CD8-positive, alpha-beta memory T cell (primary cell): ENCODE measurements at regions not wholly inside any gene's neighbourhood (a gene's known extent, or its start where the extent isn't known, plus 50 kb on each side); places are given as distances from the start of the nearest gene placed in this dataset.
"Not testable (repeated sequence)": the region's sequence is repeated elsewhere in the genome, so short reads cannot be mapped to it uniquely, and the experiment has no call there.

ENCODE experiments used
- CTCF ChIA-PET: fragments of 350-600 bp; sonication (Branson Sonifier 250); formaldehyde crosslinking; loops from one replicate; lab custom pipeline; 2021; ENCODE audit warnings: antibody characterized with exemption; lab: Charles Lee
- POLR2A ChIA-PET: fragments of 350-600 bp; sonication (Branson Sonifier 250); formaldehyde crosslinking; loops from one replicate; lab custom pipeline; 2021; ENCODE audit warnings: antibody characterized with exemption; lab: Charles Lee
- DNase-seq, 5 donors: peaks; one replicate each; pipeline versions ENCODE4 v3.0.0 to v3.0.0-alpha.2; 2020 to 2022; ENCODE audit warnings: mixed read lengths in 1 of 5
- H3K27ac ChIP-seq: one replicate; pipeline ENCODE4 v1.7.0; 2013; ENCODE audit warnings: low read depth, mild to moderate bottlenecking, low read length, moderate library complexity
- H3K27me3 ChIP-seq: 2 replicates; pipeline ENCODE4 v1.7.0; 2013; ENCODE audit warnings: low read length, mild to moderate bottlenecking; ENCODE audit not compliant: insufficient read depth, poor library complexity, severe bottlenecking
- H3K36me3 ChIP-seq: 2 replicates; pipeline ENCODE4 v1.7.0; 2013; ENCODE audit warnings: mild to moderate bottlenecking, low read length, moderate library complexity; ENCODE audit not compliant: insufficient read depth
- H3K4me1 ChIP-seq: 2 replicates; pipeline ENCODE4 v1.7.0; 2013; ENCODE audit warnings: mild to moderate bottlenecking, low read length, moderate library complexity; ENCODE audit not compliant: insufficient read depth
- H3K4me3 ChIP-seq: 2 replicates; pipeline ENCODE4 v1.7.0; 2013; ENCODE audit warnings: mild to moderate bottlenecking, low read length
- H3K9me3 ChIP-seq: 2 replicates; pipeline ENCODE4 v1.7.0; 2013; ENCODE audit warnings: mild to moderate bottlenecking, low read length
- H3K27ac Mint-ChIP-seq, 8 donors: one replicate each; pipeline ENCODE4 v1.8.0; 2020 to 2021; ENCODE audit warnings: mixed read lengths in 8 of 8, mild to moderate bottlenecking in 6 of 8, inconsistent platforms in 3 of 8, moderate library complexity in 3 of 8
- H3K27me3 Mint-ChIP-seq, 2 donors: one replicate each; pipeline ENCODE4 v1.8.0; 2020 to 2021; ENCODE audit warnings: mixed read lengths in 2 of 2, mild to moderate bottlenecking in 1 of 2, moderate library complexity in 1 of 2
- H3K36me3 Mint-ChIP-seq, 3 donors: one replicate each; pipeline ENCODE4 v1.8.0; 2020 to 2021; ENCODE audit warnings: mixed read lengths in 3 of 3, inconsistent platforms in 1 of 3, mild to moderate bottlenecking in 1 of 3
- H3K4me1 Mint-ChIP-seq, 3 donors: one replicate each; pipeline ENCODE4 v1.8.0; 2020 to 2021; ENCODE audit warnings: mixed read lengths in 3 of 3, inconsistent platforms in 1 of 3, mild to moderate bottlenecking in 1 of 3
- H3K4me3 Mint-ChIP-seq, 7 donors: one replicate each; pipeline ENCODE4 v1.8.0; 2020 to 2021; ENCODE audit warnings: mixed read lengths in 7 of 7, mild to moderate bottlenecking in 6 of 7, moderate library complexity in 4 of 7, inconsistent platforms in 2 of 7
- H3K9me3 Mint-ChIP-seq, 5 donors: one replicate each; pipeline ENCODE4 v1.8.0; 2020 to 2022; ENCODE audit warnings: mixed read lengths in 5 of 5, mild to moderate bottlenecking in 3 of 5, moderate library complexity in 2 of 5, inconsistent platforms in 1 of 5

DNA sequence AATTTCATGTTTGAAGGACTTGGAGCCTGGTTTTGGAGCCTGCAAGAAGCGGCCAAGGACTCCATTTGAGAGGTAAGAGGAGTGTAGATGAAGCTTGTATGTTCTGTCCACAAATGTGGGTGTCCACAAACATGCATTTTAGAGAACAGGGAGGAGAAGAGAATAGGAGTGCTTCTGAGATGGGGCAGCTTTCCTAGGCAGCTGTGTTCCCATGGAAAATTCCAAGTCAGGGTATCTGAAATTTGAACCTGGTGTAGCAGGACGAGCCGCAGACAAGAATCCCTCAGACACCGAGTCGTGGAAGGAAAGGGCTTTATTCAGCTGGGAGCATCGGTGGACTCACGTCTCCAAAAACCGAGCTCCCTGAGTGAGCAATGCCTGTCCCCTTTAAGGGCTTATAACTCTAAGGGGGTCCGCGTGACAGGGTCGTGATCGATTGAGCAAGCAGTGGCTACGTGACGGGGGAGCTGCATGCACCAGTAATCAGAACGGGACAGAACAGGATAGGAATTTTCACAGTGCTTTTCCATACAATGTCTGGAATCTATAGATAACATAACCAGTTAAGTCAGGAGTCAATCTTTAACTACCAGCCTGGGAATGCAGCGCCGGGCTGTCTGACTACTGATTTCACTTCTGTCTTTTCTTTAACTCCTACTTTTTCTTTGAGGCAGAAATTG, 71.4 kb upstream of the WDR72 start:
- Histone ChIP-seq H3K27ac (no peak overlapping the region), H3K27me3 (no peaks in the 10 kb centered on the region), H3K36me3 (no peaks in the 10 kb centered on the region), H3K9me3 (no peaks in the 10 kb centered on the region), H3K4me3 (no peak overlapping the region), H3K4me1 (no peaks in the 10 kb centered on the region)
- Mint-ChIP-seq H3K4me1 (no peaks in the 10 kb centered on the region), H3K27me3 (no peaks in the 10 kb centered on the region), H3K36me3 (no peaks in the 10 kb centered on the region), H3K27ac (no peak overlapping the region), H3K4me3 (no peak overlapping the region), H3K9me3 (peaks cover 0 to 5% (median 0%) of the 10 kb centered on the region in 5 donors)
- ChIA-PET POLR2A (no interaction called here), CTCF (no interaction called here)
- no peak for DNase-seq

GRCh38 chr15:53829923-53830459, 70.5 kb upstream of the WDR72 start:
- POLR2A ChIA-PET, result no interaction called here
- no peaks in the 10 kb centered on the region for H3K27me3 Mint-ChIP-seq

DNA sequence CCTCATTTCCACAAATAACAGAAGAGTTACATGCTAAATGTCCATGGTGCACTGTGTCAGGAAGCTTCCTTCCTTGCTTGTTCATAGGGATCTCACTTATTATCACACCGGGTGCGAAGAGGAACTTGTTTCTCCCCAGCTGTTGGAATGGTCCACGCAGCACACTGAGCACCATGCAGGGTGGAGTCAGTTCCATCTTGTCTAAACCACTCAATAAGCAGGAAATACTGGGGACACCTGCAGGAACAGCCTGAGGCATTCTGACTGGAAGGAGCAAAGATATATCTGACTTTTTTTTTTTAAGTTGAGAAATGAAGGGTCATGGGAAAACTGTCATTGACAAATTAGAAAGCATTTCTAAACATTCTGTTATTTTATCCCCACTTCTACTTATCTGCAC, 70.0 kb upstream of the WDR72 start:
- no peaks in the 10 kb centered on the region for H3K36me3 Mint-ChIP-seq
- DNase-seq, result no peak
- H3K36me3 ChIP-seq, result no peaks in the 10 kb centered on the region
- no peak overlapping the region for H3K27ac ChIP-seq
- CTCF ChIA-PET, result no interaction called here
- no peaks in the 10 kb centered on the region for H3K27me3 Mint-ChIP-seq
- peaks cover 0 to 5% (median 0%) of the 10 kb centered on the region in 5 donors for H3K9me3 Mint-ChIP-seq
- no peak overlapping the region for H3K4me3 ChIP-seq
- no peaks in the 10 kb centered on the region for H3K27me3 ChIP-seq
- no peak overlapping the region for H3K27ac Mint-ChIP-seq
- no peaks in the 10 kb centered on the region for H3K4me1 ChIP-seq
- no peaks in the 10 kb centered on the region for H3K4me1 Mint-ChIP-seq
- H3K9me3 ChIP-seq, result no peaks in the 10 kb centered on the region
- POLR2A ChIA-PET, result no interaction called here
- H3K4me3 Mint-ChIP-seq, result no peak overlapping the region

More at GRCh38 chr15:53829923-53830459, 70.5 kb upstream of the WDR72 start:
- no peak overlapping the region for H3K4me3 Mint-ChIP-seq
- Histone ChIP-seq H3K9me3 (no peaks in the 10 kb centered on the region), H3K4me1 (no peaks in the 10 kb centered on the region), H3K36me3 (no peaks in the 10 kb centered on the region), H3K27me3 (no peaks in the 10 kb centered on the region), H3K27ac (no peak overlapping the region), H3K4me3 (no peak overlapping the region)
- peaks cover 0 to 5% (median 0%) of the 10 kb centered on the region in 5 donors for H3K9me3 Mint-ChIP-seq
- CTCF ChIA-PET, result no interaction called here
- no peak overlapping the region for H3K27ac Mint-ChIP-seq
- H3K36me3 Mint-ChIP-seq, result no peaks in the 10 kb centered on the region
- H3K4me1 Mint-ChIP-seq, result no peaks in the 10 kb centered on the region
- DNase-seq, result no peak

DNA sequence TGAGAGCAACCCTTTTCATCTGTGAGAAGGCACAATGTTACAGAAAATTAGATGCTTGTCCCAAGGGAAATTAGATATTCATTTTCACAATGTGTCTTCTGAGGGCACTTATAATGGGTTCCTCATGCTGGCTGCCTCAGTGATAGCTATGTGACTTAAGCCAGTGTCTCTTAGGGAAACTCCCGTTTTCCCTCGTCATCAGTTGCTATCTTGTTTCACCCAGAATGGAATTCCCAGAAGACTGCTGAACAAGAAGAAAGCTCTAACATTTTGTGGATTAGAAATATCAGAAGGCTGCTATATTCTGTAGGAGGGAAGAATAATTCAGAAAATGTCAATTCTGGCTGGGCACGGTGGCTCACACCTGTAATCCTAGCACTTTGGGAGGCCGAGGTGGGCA, 67.9 kb upstream of the WDR72 start:
- POLR2A ChIA-PET, result no interaction called here
- no peak overlapping the region for H3K27ac ChIP-seq
- DNase-seq, result no peak
- no peak overlapping the region for H3K4me3 Mint-ChIP-seq
- H3K4me1 ChIP-seq, result no peaks in the 10 kb centered on the region
- H3K36me3 ChIP-seq, result no peaks in the 10 kb centered on the region
- no peaks in the 10 kb centered on the region for H3K9me3 ChIP-seq
- H3K4me3 ChIP-seq, result no peak overlapping the region
- no peaks in the 10 kb centered on the region for H3K27me3 ChIP-seq
- CTCF ChIA-PET, result no interaction called here
- no peaks in the 10 kb centered on the region for H3K36me3 Mint-ChIP-seq
- H3K4me1 Mint-ChIP-seq, result no peaks in the 10 kb centered on the region
- no peaks in the 10 kb centered on the region for H3K27me3 Mint-ChIP-seq
- peaks cover 0 to 14% (median 0%) of the 10 kb centered on the region in 5 donors for H3K9me3 Mint-ChIP-seq
- no peak overlapping the region for H3K27ac Mint-ChIP-seq

GRCh38 chr15:53811530-53811929, 52.1 kb upstream of the WDR72 start:
- H3K9me3 ChIP-seq, result no peaks in the 10 kb centered on the region
- CTCF ChIA-PET, result interaction anchor here (1.4 kb wide), 1 partner anchor 14 kb away, joined by 3 read pairs; no protein-coding TSS in a partner anchor
- H3K36me3 ChIP-seq, result no peaks in the 10 kb centered on the region
- POLR2A ChIA-PET, result no interaction called here
- Mint-ChIP-seq H3K4me3 (no peak overlapping the region), H3K27me3 (no peaks in the 10 kb centered on the region), H3K27ac (no peak overlapping the region), H3K9me3 (peaks cover 0 to 3% (median 0%) of the 10 kb centered on the region in 5 donors), H3K4me1 (peaks cover 0 to 5% (median 2%) of the 10 kb centered on the region in 3 donors), H3K36me3 (no peaks in the 10 kb centered on the region)
- H3K27me3 ChIP-seq, result no peaks in the 10 kb centered on the region
- no peak overlapping the region for H3K4me3 ChIP-seq
- no peak overlapping the region for H3K27ac ChIP-seq
- no peak for DNase-seq
- H3K4me1 ChIP-seq, result no peaks in the 10 kb centered on the region

GRCh38 chr15:53810306-53810705, 50.8 kb upstream of the WDR72 start:
- H3K27me3 ChIP-seq, H3K27ac ChIP-seq, H3K9me3 ChIP-seq, H3K4me3 ChIP-seq, H3K4me1 ChIP-seq, POLR2A ChIA-PET, H3K4me3 Mint-ChIP-seq, H3K9me3 Mint-ChIP-seq, H3K36me3 ChIP-seq, H3K4me1 Mint-ChIP-seq, DNase-seq, H3K36me3 Mint-ChIP-seq, CTCF ChIA-PET, H3K27ac Mint-ChIP-seq, H3K27me3 Mint-ChIP-seq: not testable (repeated sequence)
